CD4-positive, alpha-beta T cell treated with Interleukin-15 for 4 hours (primary cell): ENCODE measurements at regions not wholly inside any gene's neighbourhood (a gene's known extent, or its start where the extent isn't known, plus 50 kb on each side); places are given as distances from the start of the nearest gene placed in this dataset.

ENCODE experiments used
- DNase-seq: peaks from one replicate; pipeline ENCODE4 v3.0.0-alpha.2; 2020; ENCODE audit warnings: low spot score

DNA sequence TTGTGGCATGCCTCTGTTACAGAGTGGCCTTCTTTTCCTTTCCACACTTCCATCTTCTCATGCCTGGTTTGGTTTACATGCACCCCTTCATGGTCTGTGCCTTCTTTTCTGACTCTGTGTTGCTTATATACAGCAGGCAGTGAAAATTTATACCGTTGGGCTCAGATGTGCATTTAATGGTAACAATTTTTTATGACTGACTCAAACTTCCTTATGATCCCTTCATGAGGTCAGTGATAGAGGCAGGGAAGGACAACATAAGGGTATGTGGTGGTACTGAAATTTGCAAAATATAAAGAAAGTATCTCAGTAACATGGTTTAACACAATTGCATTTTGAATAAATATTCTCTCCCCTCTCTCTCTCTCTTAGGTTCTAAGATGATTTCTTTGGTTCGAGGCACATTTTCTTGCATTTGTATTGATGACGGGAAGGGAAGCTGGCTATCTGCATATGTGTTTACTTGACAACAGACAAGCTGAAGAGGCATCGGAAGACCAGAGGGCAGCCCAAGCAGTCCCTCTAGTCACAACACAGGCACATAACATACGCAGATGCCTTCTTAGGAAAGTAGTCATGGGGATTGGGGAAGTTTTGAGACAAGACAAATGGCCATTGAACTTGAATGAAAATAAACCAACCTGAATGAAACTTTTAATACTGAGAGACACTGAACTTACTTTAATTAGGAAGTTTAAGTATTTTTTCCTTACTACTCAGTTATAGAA, 163.3 kb upstream of the LEF1 start:
- no peak for DNase-seq

DNA sequence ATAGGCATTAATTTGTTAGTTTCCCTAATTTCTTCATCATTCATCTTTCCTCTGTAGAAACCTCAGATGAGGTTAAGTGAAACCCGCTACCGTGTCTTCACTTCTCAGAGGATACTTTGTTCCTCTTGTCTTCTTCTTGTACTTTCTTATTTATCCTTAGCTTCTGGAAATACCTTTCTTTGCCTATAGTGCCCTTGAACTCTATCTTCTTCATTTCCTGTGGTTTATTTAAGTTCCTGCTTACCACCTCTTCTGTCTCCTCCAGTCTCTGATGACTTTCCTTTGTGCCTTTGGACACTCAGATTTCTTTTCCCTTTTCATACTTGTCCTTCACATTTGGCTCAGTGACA, 159.6 kb upstream of the LEF1 start:
- DNase-seq, result no peak

DNA sequence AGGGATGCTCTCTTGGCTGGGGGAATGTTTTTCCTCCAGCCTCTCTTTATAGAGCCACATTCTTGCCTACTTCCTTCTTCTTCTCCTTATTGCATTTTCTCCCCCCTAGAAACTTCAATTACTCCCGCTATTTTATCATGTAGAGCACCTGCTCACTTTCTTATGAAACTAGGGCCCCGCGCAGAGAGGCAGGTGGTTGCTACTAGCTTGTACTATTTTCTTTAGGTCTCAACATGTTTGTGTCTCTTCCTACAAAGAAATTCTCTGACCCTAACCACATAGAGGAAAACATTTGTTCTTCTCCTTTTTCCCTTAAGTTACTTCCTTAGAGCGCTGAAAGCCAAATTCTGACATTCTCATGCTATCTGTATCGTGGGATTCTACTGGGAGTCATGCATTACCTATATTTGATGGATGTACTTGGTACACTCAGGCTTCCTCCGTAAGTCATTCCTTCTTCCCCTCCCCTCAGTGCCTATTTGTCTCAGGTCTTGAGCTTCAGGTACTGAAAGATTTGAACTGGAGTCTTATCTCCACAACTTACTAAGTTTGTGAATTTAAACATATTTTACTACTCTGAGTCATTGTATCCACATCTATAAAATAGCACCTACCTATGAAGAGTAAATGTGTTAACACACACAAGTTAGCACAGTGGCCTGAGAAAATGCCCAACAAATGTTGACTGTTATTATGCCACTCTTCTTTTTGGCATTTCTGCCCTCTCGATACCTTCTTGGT, 159.1 kb upstream of the LEF1 start:
- DNase-seq, result no peak

DNA sequence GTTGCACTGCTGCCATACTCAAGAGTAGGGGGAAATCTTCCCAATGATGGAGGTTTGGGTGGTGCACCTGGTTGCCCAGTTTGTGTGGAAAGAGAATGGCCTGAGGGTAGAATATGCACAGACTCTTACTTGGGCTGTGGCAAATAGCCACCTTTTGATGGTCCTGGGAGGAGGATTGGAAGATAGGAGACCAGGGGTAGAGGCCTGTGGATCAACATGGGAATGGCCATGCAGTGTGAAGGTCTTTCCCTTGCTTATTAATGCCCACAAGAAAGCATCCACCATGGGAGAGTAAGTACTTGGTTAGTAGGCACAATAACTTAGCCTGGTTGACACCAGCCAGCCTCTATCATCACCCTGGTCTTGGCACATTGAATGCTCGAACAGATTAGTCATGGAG, 156.8 kb upstream of the LEF1 start:
- no peak for DNase-seq

DNA sequence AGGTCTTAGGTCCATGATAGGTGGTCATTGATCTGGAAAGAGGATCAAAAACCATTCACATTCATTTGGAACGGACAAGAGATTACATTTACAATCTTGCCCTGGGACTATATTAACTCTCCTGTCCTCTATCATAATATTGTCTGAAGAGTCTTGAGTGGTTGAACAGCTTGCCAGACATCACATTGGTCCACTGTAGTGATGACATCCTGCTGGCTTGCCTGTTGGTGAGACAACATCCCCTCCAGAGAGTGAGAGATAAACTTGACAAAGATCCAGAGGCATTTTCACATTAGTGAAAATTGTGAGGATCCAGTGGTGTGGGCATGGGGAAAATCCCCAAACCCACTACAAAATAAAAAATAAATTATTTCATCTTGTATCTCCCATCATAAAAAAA, 155.7 kb upstream of the LEF1 start:
- no peak for DNase-seq

DNA sequence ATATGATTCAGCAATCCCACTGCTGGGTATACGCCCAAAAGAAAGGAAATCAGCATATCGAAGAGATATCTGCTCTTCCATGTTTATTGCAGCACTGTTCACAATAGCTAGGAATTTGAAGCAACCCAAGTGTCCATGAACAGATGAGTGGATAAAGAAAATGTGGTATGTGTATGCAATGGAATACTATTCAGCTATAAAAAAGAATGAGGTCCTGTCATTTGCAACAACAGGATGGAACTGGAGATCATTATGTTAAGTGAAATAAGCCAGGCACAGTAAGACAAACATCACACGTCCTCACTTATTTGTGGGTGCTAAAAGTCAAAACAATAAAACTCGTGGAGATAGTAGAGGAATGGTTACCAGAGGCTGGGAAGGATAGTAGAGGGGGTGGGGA, 153.8 kb upstream of the LEF1 start:
- DNase-seq, result no peak

DNA sequence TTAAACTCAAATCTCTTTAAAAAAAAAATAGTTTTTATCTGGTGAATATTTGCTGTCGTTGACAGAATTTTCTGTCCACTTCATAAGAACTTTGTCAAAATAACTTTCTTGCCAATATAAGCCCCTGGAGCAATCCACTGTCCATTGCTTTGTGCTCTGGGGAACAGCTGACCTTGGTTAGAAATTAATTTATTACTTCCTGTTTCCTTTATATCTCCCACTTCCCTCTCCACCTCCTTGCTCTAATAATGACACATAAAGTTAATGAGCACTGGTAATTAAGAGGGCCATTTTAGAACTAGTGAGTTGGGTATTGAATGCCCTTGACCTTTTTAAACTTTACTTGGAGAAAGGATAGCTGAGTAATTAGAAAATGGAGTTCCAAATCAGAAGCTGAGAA, 151.3 kb upstream of the LEF1 start:
- no peak for DNase-seq

DNA sequence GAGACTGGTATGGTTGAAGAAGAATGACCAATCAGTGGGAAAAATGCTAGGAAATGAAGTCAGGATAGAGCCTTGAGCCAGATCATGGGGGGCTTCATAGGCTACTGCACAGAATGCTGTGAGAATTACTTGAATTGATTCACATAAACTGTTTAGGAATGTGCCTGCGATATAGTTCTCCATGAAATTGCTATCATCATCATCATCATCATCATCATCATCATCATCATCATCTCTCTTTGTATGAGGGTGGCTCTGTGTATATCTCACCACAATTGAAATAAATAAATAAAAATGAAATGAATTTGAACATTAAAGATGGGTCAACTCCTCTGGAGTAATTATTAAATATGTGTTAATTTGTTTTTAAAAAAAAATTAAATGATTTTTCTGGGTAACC, 148.6 kb upstream of the LEF1 start:
- DNase-seq, result no peak

DNA sequence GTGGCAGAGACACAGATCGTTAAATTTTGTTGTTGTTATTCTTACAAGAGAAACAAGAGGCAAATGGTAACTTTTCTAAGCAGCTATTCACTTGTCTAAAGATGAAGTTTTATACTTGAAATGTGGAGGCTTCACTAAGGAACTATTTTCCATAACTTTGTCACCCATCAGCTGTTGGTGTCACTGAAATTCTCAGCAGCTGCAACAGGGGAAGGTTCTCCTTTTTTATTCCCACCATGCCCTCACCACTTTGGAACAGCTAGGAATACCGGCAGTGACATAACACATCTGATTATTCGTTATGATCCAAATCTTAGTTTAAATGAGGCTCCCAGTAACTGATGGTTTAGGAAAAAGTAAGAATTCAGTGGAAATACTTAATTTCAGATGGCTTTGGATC, 147.0 kb upstream of the LEF1 start:
- no peak for DNase-seq

DNA sequence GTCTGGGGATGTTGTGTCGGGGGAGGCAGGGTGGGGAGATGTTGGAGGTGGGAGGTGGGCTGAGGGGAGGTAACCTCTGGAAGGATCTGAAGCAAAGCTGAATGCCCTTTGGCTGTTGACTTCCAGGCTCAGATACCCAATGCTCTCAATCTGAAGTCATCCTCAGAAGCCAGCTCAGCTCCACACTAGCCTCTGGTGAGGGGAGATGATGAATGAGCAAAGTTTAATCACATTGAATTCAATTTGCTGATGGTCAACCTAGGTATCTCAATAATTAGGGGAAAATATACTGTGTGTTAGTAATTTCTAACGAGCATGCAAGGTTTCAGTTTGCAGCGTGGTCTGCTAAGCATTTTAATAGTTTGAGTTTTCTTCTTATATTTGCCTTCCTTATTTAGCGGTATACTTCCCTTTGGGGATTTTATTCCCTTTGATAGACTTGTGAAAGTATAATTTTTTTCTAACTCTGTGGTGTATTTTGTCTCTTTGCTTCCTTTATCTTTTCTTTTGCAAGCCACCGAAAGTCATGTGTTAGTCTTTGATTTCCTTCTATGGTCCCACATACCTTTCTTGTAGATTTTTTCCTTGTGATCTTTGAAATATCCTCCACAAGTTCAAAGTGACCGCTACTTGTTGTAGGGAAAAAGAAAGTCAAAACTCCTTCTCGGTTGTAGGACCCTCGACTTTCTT, 146.3 kb upstream of the LEF1 start:
- no peak for DNase-seq

DNA sequence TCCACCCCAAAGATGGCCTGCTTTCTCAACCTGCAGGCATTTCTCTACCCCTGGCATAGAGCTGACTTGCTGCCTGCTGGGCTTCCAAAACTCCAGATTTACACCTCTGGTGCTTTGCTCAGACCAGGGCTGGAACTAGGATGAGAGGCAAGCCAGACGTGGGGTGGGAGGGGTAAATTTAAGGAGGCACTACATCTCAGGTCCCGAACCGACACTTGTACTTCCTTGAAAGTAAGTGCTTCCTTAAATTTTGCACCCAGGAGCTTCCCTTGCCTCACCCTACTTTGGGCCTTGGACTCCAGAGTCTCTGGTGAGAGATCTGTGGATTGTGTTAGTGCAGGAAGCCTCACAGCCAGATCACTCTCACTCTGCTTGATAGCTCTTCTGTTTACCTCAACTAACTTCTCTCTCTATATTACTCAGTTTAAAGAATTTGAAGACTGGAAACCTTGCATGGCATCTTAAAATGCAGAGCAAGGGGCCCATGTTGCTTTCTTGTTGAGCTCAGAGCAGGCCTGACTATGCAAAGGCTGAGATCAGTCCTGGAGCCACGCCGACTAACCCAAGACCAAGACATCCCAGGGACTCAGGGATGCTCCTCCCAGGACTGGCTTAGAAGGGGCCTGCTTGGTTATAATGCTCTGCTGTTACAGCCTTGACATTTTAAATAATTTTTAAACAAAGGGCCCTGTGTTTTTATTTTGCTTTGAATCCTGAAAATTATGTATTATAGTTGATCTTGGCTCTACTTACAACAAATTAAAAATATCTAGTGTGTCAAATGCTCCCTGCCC, 145.0 kb upstream of the LEF1 start:
- DNase-seq, result no peak

DNA sequence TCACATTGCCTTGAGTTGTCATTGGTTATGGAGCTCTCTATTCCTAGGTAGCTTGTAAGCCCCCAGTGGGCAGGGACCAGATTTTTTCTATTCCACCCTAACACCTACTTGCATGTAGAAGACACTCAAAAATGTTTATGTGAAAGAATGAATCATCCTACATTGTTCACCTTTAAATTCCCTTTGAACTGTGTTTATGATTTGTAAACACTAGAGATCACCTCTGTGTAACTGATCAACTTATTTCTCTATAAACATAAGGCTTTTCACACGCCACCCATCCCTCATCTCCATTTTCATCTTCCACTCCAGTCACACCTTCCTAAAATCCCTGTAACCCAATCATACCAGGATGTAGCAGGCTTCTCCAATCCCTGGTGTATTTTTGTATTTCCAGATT, 142.6 kb upstream of the LEF1 start:
- DNase-seq, result no peak

DNA sequence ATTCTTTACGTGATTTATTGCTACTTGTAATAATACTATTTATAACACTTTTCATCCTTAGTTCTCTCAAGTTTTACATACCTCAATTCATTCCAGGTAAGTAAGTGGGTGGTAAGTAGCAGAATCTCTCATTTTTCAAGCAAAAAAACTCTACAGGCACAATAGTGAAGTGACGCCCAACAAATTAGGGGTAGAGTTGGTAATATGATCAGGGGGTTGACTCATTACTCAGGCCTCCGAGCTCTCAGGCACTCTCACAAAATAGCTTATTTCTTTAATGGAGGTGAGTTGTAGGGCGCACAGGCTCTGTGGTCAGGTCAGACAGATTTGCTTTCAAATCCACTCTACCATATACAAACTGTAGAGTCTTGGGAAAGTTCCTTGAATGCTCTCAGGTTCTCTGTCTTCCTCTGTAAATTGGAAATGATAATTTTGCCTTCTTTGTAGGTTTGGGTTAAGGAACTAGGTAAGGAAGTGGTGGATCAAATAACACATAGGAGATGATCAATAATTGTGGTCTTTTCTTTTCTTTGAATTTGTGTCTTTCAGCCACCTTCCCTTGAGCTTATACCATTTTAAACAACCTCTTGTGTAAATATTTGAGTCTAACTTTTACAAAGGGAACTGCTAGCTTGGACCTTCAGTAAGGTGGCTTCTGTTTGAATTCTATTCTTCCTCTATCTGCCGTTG, 134.9 kb upstream of the LEF1 start:
- DNase-seq, result no peak

DNA sequence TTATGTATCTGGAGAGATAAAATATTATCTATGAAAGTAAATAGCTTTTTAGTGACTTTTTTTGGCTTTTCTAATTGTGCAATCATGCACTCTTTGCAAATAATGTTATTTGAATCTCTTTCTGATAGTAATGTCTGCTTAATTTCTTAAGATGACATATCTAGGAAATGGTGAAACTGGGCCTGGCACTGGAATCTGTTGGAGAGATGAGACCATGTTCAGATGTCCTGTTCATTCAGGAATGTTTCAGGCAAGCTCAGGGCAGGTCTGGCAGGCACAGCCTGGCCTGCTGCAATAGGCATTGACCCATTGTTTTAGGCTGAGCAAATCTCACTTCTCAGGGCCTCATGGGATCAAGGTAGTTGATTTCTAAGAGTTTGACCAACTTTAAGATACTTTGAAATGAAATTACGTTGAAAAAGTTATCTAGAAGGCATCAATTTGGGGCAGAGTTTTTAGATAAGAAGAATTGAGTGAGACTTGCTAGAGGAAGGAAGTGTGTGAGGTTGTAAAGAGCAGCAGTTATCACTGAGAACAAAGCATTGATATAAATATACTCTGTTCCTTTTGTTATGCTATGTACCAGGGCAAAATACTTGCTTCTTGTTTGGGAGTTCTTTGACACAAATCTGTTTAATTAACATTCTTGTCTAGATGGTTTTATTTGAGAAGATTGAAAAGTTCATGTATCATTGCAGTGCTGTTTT, 133.0 kb upstream of the LEF1 start:
- DNase-seq, result no peak

DNA sequence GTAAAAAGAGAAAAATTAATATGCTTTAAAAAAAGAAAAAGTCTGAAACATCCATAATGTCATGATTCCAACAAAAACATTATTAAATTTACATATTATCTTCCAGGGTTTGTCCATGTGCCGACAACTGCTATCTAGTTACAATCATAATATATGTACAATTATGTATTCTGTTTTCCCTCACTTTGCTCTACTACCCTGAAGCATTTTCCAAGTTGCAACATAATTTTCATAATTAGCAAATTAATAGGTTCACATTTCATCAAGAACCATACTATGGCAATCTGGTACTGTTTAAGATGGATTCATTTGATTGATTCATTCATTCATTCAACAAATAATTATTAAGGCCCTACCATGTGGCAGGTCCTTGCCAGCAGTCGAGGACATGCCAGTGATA, 128.9 kb upstream of the LEF1 start:
- DNase-seq, result no peak

DNA sequence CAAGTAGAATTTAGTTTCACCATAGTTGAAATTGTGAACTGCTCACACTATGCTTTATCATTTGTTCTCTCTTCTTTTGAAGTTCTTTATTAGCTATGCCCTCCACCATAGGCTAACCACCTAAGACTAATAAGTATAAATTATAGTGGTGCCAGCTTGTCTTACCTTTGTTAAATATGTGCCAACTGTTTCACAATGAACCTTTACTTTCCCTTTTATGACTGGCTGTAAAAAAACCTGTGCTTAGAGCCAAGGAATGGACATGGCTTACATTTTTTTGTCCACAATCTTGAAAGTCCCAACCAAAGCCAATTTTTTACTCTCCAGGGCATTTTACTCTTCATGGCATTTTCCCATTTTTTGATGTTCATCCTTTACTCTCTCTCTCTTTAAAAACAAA, 123.5 kb upstream of the LEF1 start:
- no peak for DNase-seq

DNA sequence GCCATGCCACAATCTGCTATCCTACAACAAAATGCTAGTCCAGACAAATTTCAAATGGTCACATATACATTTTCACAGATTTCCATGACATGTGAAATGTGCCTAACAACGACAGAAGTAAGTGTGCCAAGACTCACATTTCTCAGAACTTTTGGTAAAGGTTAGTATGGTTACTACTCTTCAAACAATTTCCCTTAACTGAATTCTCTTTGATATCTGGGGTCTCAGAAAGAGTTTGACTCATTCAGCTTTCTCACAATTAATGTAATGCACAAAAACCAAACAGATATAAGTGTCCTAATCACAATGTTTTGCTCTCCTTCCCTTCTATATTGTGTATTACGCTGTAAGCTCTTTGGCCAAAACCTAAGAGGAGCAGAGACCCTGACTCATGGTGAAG, 122.4 kb upstream of the LEF1 start:
- DNase-seq, result no peak

DNA sequence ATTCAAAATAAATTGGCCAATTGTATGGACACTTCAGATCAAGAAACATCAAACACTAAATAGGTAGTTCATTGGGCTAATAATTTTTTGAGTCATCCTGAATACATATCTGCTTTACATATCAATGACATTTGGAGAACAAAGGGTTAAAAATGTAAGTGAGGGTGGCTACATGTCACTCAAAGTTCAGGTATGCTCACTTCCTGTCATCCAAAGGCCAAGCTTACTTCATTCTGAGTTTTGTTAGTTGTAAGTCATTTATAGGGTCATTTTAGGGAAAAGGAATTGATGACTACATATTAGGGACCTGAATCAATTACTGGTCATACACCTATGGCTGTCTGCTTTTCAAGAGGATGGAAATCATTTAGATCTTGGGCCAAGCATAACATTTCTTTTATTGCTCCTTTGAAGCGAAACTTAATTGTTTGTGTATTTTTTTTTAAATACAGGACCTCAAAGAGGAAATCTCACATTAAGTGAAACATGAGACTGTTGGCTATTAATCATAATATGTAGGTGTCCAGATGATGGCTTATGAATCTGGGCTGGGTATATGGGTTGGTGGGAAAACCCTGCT, 119.2 kb upstream of the LEF1 start:
- no peak for DNase-seq

DNA sequence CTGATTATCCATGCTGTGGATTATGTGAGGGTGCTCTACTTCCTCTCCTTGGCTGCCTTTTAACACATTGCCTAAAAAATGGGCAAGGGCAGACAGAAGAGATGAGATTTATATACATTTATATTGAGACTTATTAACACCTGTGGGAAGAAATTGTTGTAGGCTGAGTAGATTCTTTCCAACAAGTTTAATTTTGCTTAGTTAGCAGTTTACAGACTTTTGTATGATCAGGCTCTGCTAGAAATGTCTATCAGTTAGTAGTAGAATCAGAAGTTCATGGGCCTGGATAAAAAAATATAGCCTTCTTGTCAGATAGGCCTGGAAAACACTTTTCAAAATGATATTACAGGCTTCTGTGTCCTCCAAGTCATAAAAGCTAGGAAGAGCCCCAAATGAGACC, 111.3 kb upstream of the LEF1 start:
- no peak for DNase-seq

DNA sequence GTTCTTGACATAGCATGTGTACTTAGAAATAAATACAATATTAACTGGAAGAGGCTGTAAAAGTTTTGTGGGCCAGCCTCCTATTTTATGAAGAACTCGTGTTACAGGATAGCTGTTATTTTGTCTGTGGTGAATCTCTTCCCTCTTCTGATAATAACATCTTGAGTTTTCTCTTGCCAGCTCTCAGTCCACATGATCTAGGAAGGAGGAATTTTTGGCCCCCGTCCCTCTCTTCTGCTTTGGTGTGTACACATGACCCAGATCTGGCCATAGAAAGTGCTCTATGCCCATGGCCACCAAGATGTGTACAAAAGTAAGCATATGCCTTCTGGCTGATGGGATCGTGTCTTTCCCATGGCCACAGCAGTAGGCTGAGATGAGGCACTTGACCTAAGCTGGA, 108.0 kb upstream of the LEF1 start:
- no peak for DNase-seq

DNA sequence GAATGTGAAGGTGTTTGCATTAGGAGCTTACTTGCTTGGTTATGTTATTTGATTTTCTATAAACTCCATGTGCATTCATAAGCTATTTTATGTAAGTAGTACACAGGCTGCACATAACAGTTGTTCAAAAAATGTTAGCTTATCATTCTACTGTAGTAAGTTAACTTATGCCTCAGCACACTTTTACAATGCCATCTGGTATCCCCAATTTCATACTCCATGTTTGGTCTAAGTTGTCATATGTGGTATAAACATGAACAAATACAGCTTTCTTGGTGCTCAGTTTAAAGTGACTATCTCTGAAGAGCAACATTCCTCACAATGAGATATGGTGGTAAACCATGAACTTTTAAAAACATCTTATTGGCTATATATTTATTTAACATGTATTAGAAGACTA, 104.3 kb upstream of the LEF1 start:
- DNase-seq, result no peak
